Mesendoderm (in vitro differentiated cells): ENCODE measurements at regions not wholly inside any gene's neighbourhood (a gene's known extent, or its start where the extent isn't known, plus 50 kb on each side); places are given as distances from the start of the nearest gene placed in this dataset.
A peak's percentile ranks its signal among the peaks of the same experiment; 100 is the strongest.

Experiments used
- DNase-seq: peaks from one replicate; pipeline ENCODE4 v3.0.0; 2013
- H2AK5ac ChIP-seq: 2 replicates; pipeline ENCODE4 v1.6.1; 2013; ENCODE audit warnings: low read length, inconsistent platforms
- H2BK120ac ChIP-seq: 2 replicates; pipeline ENCODE4 v1.6.1; 2013; ENCODE audit warnings: low read depth, mild to moderate bottlenecking, low read length, moderate library complexity, mixed read lengths
- H2BK15ac ChIP-seq: replicated peaks from 2 replicates; pipeline ENCODE4 v1.6.1; 2013; ENCODE audit warnings: low read depth, mild to moderate bottlenecking, moderate library complexity
- H2BK5ac ChIP-seq: 2 replicates; pipeline ENCODE4 v1.6.1; 2013; ENCODE audit warnings: low read length, inconsistent platforms
- H3K18ac ChIP-seq: 2 replicates; pipeline ENCODE4 v1.6.1; 2013; ENCODE audit warnings: mild to moderate bottlenecking, low read length, mixed read lengths
- H3K23ac ChIP-seq: one replicate; pipeline ENCODE4 v1.6.1; 2013; ENCODE audit warnings: low read length
- H3K27ac ChIP-seq: 2 replicates; pipeline ENCODE4 v1.5.1; 2013; ENCODE audit warnings: low read depth, mild to moderate bottlenecking, inconsistent platforms, low read length, moderate library complexity
- H3K27me3 ChIP-seq: 2 replicates; pipeline ENCODE4 v1.6.1; 2013; ENCODE audit warnings: low read length, control low read depth, mild to moderate bottlenecking, inconsistent platforms; ENCODE audit not compliant: insufficient read depth, poor library complexity
- H3K36me3 ChIP-seq: 2 replicates; pipeline ENCODE4 v1.6.1; 2013; ENCODE audit warnings: low read length, inconsistent platforms; ENCODE audit not compliant: control insufficient read depth, insufficient read depth
- H3K4ac ChIP-seq: one replicate; pipeline ENCODE4 v1.6.1; 2013; ENCODE audit warnings: low read depth, mild to moderate bottlenecking, low read length, moderate library complexity
- H3K4me1 ChIP-seq: 2 replicates; pipeline ENCODE4 v1.6.1; 2013; ENCODE audit warnings: low read depth, low read length, inconsistent platforms; ENCODE audit not compliant: control insufficient read depth
- H3K4me2 ChIP-seq: 2 replicates; pipeline ENCODE4 v1.6.1; 2013; ENCODE audit warnings: low read length
- H3K4me3 ChIP-seq: 2 replicates; pipeline ENCODE4 v1.5.1; 2013; ENCODE audit warnings: mild to moderate bottlenecking, low read length
- H3K56ac ChIP-seq: one replicate; pipeline ENCODE4 v1.6.1; 2013; ENCODE audit warnings: low read length
- H3K79me1 ChIP-seq: 2 replicates; pipeline ENCODE4 v1.6.1; 2013; ENCODE audit warnings: low read length, inconsistent platforms
- H3K79me2 ChIP-seq: 2 replicates; pipeline ENCODE4 v1.6.1; 2013; ENCODE audit warnings: mild to moderate bottlenecking, low read length; ENCODE audit not compliant: control insufficient read depth, insufficient read depth
- H3K9ac ChIP-seq: 2 replicates; pipeline ENCODE4 v1.6.1; 2013; ENCODE audit warnings: low read length, inconsistent platforms
- H4K5ac ChIP-seq: one replicate; pipeline ENCODE4 v1.6.1; 2013; ENCODE audit warnings: low read length
- H4K8ac ChIP-seq: one replicate; pipeline ENCODE4 v1.6.1; 2013; ENCODE audit warnings: low read depth, mild to moderate bottlenecking, control low read depth, low read length, moderate library complexity
- WGBS: extraction: QIAGEN DNeasy Blood & Tissue Kit; methylation state at CpG from one replicate; pipeline ENCODE4 v1.1.7; 2013; ENCODE audit warnings: low lambda C conversion rate, missing lambda C conversion rate; ENCODE audit not compliant: insufficient coverage; ENCODE audit errors: extremely low coverage; 5-methylcytosine and 5-hydroxymethylcytosine counted together

GRCh38 chr16:54817940-54818574, 112.6 kb upstream of the IRX5 start:
- no peak overlapping the region for H3K4ac ChIP-seq
- no CpG with 5 or more reads among the region's 17 CpGs for WGBS
- no peak overlapping the region for H3K9ac ChIP-seq
- H4K5ac ChIP-seq = no peak overlapping the region
- no peaks in the 10 kb centered on the region for H3K79me2 ChIP-seq
- DNase-seq = peak; percentile 62
- no peak overlapping the region for H2BK5ac ChIP-seq
- no peak overlapping the region for H4K8ac ChIP-seq
- no peak overlapping the region for H3K23ac ChIP-seq
- H2BK15ac ChIP-seq = no peak overlapping the region
- no peaks in the 10 kb centered on the region for H3K4me1 ChIP-seq
- H3K27me3 ChIP-seq = no peaks in the 10 kb centered on the region
- no peaks in the 10 kb centered on the region for H3K79me1 ChIP-seq
- H3K4me3 ChIP-seq = no peak overlapping the region
- no peak overlapping the region for H2AK5ac ChIP-seq
- H3K27ac ChIP-seq = no peak overlapping the region
- H2BK120ac ChIP-seq = no peak overlapping the region
- no peaks in the 10 kb centered on the region for H3K36me3 ChIP-seq
- no peak overlapping the region for H3K4me2 ChIP-seq
- H3K56ac ChIP-seq = no peak overlapping the region
- H3K18ac ChIP-seq = peak overlapping the region; percentile 86

DNA sequence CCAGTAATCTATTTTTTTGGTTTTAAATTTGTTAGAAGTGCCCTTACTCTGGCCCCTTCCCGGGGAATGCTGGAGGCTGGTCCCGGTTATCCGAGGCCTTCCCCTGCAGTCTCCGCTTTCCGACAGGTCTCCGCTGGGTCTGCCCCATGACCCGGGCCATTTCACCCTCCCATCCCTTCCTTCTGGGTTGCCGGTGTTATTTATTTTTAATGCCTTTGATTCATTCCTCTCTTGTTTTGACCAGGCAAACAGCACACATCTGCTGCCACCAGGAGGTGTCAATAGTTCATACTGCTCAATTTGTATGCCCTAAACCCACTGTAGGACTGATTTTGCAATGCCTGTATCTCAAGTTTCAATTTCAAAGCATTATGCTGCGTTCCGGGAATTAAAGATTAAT, 113.2 kb upstream of the IRX5 start:
- Histone ChIP-seq H3K4ac (no peak overlapping the region), H4K8ac (no peak overlapping the region), H3K27ac (no peak overlapping the region), H3K79me1 (no peaks in the 10 kb centered on the region), H3K23ac (no peak overlapping the region), H2AK5ac (no peak overlapping the region), H3K27me3 (no peaks in the 10 kb centered on the region), H3K4me2 (no peak overlapping the region), H3K56ac (no peak overlapping the region), H3K79me2 (no peaks in the 10 kb centered on the region), H2BK120ac (no peak overlapping the region), H3K4me3 (no peak overlapping the region), H3K4me1 (no peaks in the 10 kb centered on the region), H3K9ac (no peak overlapping the region), H3K36me3 (no peaks in the 10 kb centered on the region), H3K18ac (no peak overlapping the region), H2BK15ac (no peak overlapping the region), H2BK5ac (no peak overlapping the region), H4K5ac (no peak overlapping the region)
- no CpG with 5 or more reads among the region's 10 CpGs for WGBS
- DNase-seq = peak; percentile 49

DNA sequence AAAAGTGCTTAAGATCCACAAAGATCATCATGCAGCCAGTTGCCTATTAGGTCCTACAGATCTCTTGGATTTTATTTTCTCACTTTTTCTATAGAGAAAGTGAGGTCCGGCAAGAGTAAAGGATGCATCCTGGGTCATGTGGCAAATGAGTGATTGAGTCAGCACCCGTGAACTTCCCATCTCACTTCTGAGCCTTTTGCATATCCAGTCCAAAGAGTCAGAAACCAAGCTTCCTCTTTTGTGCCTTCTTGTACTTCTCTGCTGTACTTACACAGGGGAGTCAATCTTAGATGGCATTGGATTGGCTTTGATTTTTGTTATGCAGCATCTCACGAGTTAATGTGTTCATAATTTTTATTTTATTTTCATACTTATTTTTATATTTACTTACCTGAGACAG, 114.2 kb upstream of the IRX5 start:
- Histone ChIP-seq H4K8ac (no peak overlapping the region), H3K27me3 (no peaks in the 10 kb centered on the region), H2AK5ac (no peak overlapping the region), H3K79me1 (no peaks in the 10 kb centered on the region), H3K4ac (no peak overlapping the region), H2BK5ac (no peak overlapping the region), H3K36me3 (no peaks in the 10 kb centered on the region), H3K79me2 (no peaks in the 10 kb centered on the region), H3K27ac (no peak overlapping the region), H3K4me3 (no peak overlapping the region), H3K4me1 (no peaks in the 10 kb centered on the region), H3K56ac (no peak overlapping the region), H4K5ac (no peak overlapping the region), H3K23ac (no peak overlapping the region), H3K9ac (no peak overlapping the region), H2BK120ac (no peak overlapping the region), H3K18ac (no peak overlapping the region), H2BK15ac (no peak overlapping the region), H3K4me2 (no peak overlapping the region)
- no CpG with 5 or more reads among the region's 3 CpGs for WGBS
- DNase-seq = no peak

- Histone ChIP-seq H3K4me3 (no peak overlapping the region), H3K4me1 (no peaks in the 10 kb centered on the region), H4K5ac (no peak overlapping the region), H3K56ac (no peak overlapping the region), H3K36me3 (no peaks in the 10 kb centered on the region), H3K9ac (no peak overlapping the region), H3K18ac (no peak overlapping the region), H2BK15ac (no peak overlapping the region), H3K4ac (no peak overlapping the region), H2BK5ac (no peak overlapping the region), H3K4me2 (no peak overlapping the region), H4K8ac (no peak overlapping the region), H3K27ac (no peak overlapping the region), H2AK5ac (no peak overlapping the region), H3K27me3 (no peaks in the 10 kb centered on the region), H2BK120ac (no peak overlapping the region), H3K79me1 (no peaks in the 10 kb centered on the region), H3K23ac (no peak overlapping the region), H3K79me2 (no peaks in the 10 kb centered on the region)
- whole genome bisulfite sequencing = no CpG with 5 or more reads among the region's 3 CpGs
- no peak for DNase-seq
Observed at GRCh38 chr16:54815177-54815576, 115.5 kb upstream of the IRX5 start.

- Histone ChIP-seq H4K5ac (no peak overlapping the region), H4K8ac (no peak overlapping the region), H2BK5ac (no peak overlapping the region), H3K4me3 (no peak overlapping the region), H3K9ac (no peak overlapping the region), H3K27me3 (no peaks in the 10 kb centered on the region), H3K4me2 (no peak overlapping the region), H3K4ac (no peak overlapping the region), H2BK120ac (no peak overlapping the region), H2BK15ac (no peak overlapping the region), H3K36me3 (no peaks in the 10 kb centered on the region), H3K56ac (no peak overlapping the region), H3K79me2 (no peaks in the 10 kb centered on the region), H3K27ac (no peak overlapping the region), H3K4me1 (no peaks in the 10 kb centered on the region), H2AK5ac (no peak overlapping the region), H3K79me1 (no peaks in the 10 kb centered on the region), H3K18ac (no peak overlapping the region), H3K23ac (no peak overlapping the region)
- DNase-seq = no peak
- WGBS = no CpG with 5 or more reads among the region's 5 CpGs
Observed at GRCh38 chr16:54813778-54814177, 116.9 kb upstream of the IRX5 start.

- no peaks in the 10 kb centered on the region for H3K79me1 ChIP-seq
- no peak overlapping the region for H3K9ac ChIP-seq
- no peak overlapping the region for H3K18ac ChIP-seq
- H4K5ac ChIP-seq = no peak overlapping the region
- no peak overlapping the region for H3K4me3 ChIP-seq
- no peak overlapping the region for H3K4me2 ChIP-seq
- no peaks in the 10 kb centered on the region for H3K79me2 ChIP-seq
- H3K23ac ChIP-seq = no peak overlapping the region
- no peaks in the 10 kb centered on the region for H3K27me3 ChIP-seq
- H3K56ac ChIP-seq = no peak overlapping the region
- H2AK5ac ChIP-seq = no peak overlapping the region
- no peak overlapping the region for H3K27ac ChIP-seq
- no peak overlapping the region for H2BK15ac ChIP-seq
- H3K4ac ChIP-seq = no peak overlapping the region
- H3K36me3 ChIP-seq = no peaks in the 10 kb centered on the region
- no CpG with 5 or more reads among the region's 3 CpGs for WGBS
- H4K8ac ChIP-seq = no peak overlapping the region
- H2BK120ac ChIP-seq = no peak overlapping the region
- no peaks in the 10 kb centered on the region for H3K4me1 ChIP-seq
- DNase-seq = peak; percentile 11
- no peak overlapping the region for H2BK5ac ChIP-seq
Observed at GRCh38 chr16:54812229-54812628, 118.4 kb upstream of the IRX5 start.
